Stomach (tissue), 8 donors: ENCODE measurements at regions not wholly inside any gene's neighbourhood (a gene's known extent, or its start where the extent isn't known, plus 50 kb on each side); places are given as distances from the start of the nearest gene placed in this dataset.

Source experiments
- DNase-seq, 2 donors: peaks; one replicate each; pipeline versions ENCODE4 v3.0.0 to v3.0.0-alpha.2; 2013 to 2019
- H3K27ac ChIP-seq, 5 donors: fragments of 200-600 bp in 4 of 5; sonication (generic) in 4 of 5; one replicate each; pipeline ENCODE4 v1.5.1; 2013 to 2019; ENCODE audit warnings: mild to moderate bottlenecking in 1 of 5, moderate library complexity in 1 of 5
- H3K27me3 ChIP-seq, 3 donors: fragments of 200-600 bp; sonication (generic); one replicate each; pipeline ENCODE4 v1.5.1; 2017 to 2019; ENCODE audit warnings: mixed run types in 1 of 3
- H3K36me3 ChIP-seq, 4 donors: fragments of 200-600 bp; sonication (generic); 1 replicate in 3 of 4; 2 replicates in 1 of 4; pipeline ENCODE4 v1.5.1; 2016 to 2019
- H3K4me1 ChIP-seq, 4 donors: fragments of 200-600 bp; sonication (generic); one replicate each; pipeline ENCODE4 v1.5.1; 2016 to 2019
- H3K4me3 ChIP-seq, 4 donors: fragments of 200-600 bp; sonication (generic) in 3 of 4; one replicate each; pipeline ENCODE4 v1.5.1; 2016 to 2019; ENCODE audit warnings: mild to moderate bottlenecking in 1 of 4
- H3K9me3 ChIP-seq, 4 donors: fragments of 200-600 bp; sonication (generic); one replicate each; pipeline ENCODE4 v1.5.1; 2016 to 2019
- EP300 ChIP-seq: sonication (generic); formaldehyde crosslinking; IDR thresholded peaks from one replicate; pipeline ENCODE4 v1.6.1; 2017; ENCODE audit warnings: antibody characterized with exemption
- POLR2A ChIP-seq, 4 donors: fragments of 450-650 bp; IDR thresholded peaks; one replicate each; pipeline ENCODE4 v1.6.1; 2016; ENCODE audit warnings: antibody characterized with exemption in 4 of 4, control low read depth in 2 of 4, mild to moderate bottlenecking in 1 of 4, moderate library complexity in 1 of 4
- POLR2AphosphoS5 ChIP-seq, 3 donors: sonication (generic); formaldehyde crosslinking; IDR thresholded peaks; one replicate each; pipeline ENCODE4 v1.6.1; 2016; ENCODE audit warnings: antibody characterized with exemption in 3 of 3
- WGBS, 5 donors: extraction: QIAGEN DNeasy Blood & Tissue Kit in 3 of 5; methylation state at CpG; one replicate each; pipeline versions ENCODE4 v1.1.5 to v1.1.7; 2013 to 2018; 5-methylcytosine and 5-hydroxymethylcytosine counted together
- intact Hi-C: fragments of 100-400 bp; cut with DNase I; formaldehyde crosslinking; loops from one replicate; pipeline ENCODE4 v1.15.1; 2023; ENCODE audit warnings: low total_unique reads
- TF ChIP-seq, protein P1 (sequence below), 7 experiments: fragments of 450-650 bp in 4 of 7; fragments of 200-600 bp in 3 of 7; sonication (generic) in 3 of 7; IDR thresholded peaks; one replicate each; pipeline ENCODE4 v1.5.1; 2016 to 2019; ENCODE audit warnings: antibody characterized with exemption in 7 of 7, control low read depth in 2 of 7, mild to moderate bottlenecking in 1 of 7
- donor health status: healthy with polysubstance abuse.
- donor health status: Bipolar disorder and iron deficiency.
- donor health status: healthy.

GRCh38 chr4:188905248-188905647 is 766.0 kb downstream of the TRIML1 start:
- intact Hi-C loops: no loop called here
- Histone ChIP-seq H3K9me3 (peaks cover 0 to 2% (median 0%) of the 10 kb centered on the region in 4 donors), H3K4me3 (no peak overlapping the region), H3K27ac (no peak overlapping the region), H3K4me1 (no peaks in the 10 kb centered on the region), H3K27me3 (no peaks in the 10 kb centered on the region), H3K36me3 (no peaks in the 10 kb centered on the region)
- 81 to 97% (median 90%) methylated on average over 9 to 18 of the region's 18 CpGs for WGBS, 5 donors
- no peak for DNase-seq
- TF ChIP-seq EP300 (no peak), POLR2A (IDR thresholded peaks at IDR 0.05) (no peak), POLR2AphosphoS5 (IDR thresholded peaks at IDR 0.05) (no peak)
- TF ChIP-seq, protein P1, sequence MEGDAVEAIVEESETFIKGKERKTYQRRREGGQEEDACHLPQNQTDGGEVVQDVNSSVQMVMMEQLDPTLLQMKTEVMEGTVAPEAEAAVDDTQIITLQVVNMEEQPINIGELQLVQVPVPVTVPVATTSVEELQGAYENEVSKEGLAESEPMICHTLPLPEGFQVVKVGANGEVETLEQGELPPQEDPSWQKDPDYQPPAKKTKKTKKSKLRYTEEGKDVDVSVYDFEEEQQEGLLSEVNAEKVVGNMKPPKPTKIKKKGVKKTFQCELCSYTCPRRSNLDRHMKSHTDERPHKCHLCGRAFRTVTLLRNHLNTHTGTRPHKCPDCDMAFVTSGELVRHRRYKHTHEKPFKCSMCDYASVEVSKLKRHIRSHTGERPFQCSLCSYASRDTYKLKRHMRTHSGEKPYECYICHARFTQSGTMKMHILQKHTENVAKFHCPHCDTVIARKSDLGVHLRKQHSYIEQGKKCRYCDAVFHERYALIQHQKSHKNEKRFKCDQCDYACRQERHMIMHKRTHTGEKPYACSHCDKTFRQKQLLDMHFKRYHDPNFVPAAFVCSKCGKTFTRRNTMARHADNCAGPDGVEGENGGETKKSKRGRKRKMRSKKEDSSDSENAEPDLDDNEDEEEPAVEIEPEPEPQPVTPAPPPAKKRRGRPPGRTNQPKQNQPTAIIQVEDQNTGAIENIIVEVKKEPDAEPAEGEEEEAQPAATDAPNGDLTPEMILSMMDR (IDR thresholded peaks at IDR 0.05): no peak

GRCh38 chr4:188911199-188911598 is 772.0 kb downstream of the TRIML1 start:
- TF ChIP-seq POLR2AphosphoS5 (IDR thresholded peaks at IDR 0.05) (no peak), POLR2A (IDR thresholded peaks at IDR 0.05) (no peak), EP300 (no peak)
- TF ChIP-seq, protein P1 (IDR thresholded peaks at IDR 0.05): no peak
- Histone ChIP-seq H3K4me3 (no peak overlapping the region), H3K27ac (no peak overlapping the region), H3K36me3 (no peaks in the 10 kb centered on the region), H3K4me1 (no peaks in the 10 kb centered on the region), H3K9me3 (peaks cover 0 to 12% (median 5%) of the 10 kb centered on the region in 4 donors), H3K27me3 (no peaks in the 10 kb centered on the region)
- intact Hi-C loops: no loop called here
- 63 to 83% (median 75%) methylated on average over 5 of the region's 5 CpGs for WGBS, 5 donors
- DNase-seq: no peak

DNA sequence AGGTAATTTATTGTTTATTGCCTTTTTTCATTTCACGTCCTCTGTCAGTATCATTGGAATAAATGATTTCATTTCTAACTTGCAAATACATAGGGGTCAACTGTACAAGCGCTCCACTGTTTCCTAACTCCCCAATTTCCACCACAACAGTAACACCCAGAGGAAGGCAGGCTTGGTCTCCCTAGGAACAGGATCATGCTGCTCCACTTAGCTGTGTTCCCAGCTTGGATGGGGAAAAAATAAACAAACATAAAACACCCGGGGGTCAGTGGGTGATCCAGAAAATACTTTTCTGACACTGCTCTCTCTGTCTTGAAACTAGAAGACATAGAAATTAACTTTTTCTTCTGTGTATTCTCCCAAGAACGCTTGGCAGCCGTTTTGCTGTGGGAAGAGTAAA is 772.5 kb downstream of the TRIML1 start:
- TF ChIP-seq, protein P1 (IDR thresholded peaks at IDR 0.05): no peak
- TF ChIP-seq POLR2A (IDR thresholded peaks at IDR 0.05): no peak
- TF ChIP-seq EP300: no peak
- no peak for TF ChIP-seq POLR2AphosphoS5 (IDR thresholded peaks at IDR 0.05)
- Histone ChIP-seq H3K27me3 (no peaks in the 10 kb centered on the region), H3K4me3 (no peak overlapping the region), H3K36me3 (no peaks in the 10 kb centered on the region), H3K4me1 (no peaks in the 10 kb centered on the region), H3K9me3 (peaks cover 0 to 12% (median 5%) of the 10 kb centered on the region in 4 donors), H3K27ac (no peak overlapping the region)
- no peak for DNase-seq
- 74 to 82% (median 80%) methylated on average over 5 of the region's 5 CpGs for WGBS, 5 donors
- intact Hi-C loops: no loop called here

GRCh38 chr4:188915175-188915574 is 775.9 kb downstream of the TRIML1 start:
- no peaks in the 10 kb centered on the region for H3K36me3 ChIP-seq
- intact Hi-C loops: no loop called here
- no peak overlapping the region for H3K4me3 ChIP-seq
- H3K9me3 ChIP-seq: peaks cover 0 to 17% (median 12%) of the 10 kb centered on the region in 4 donors
- H3K27ac ChIP-seq: no peak overlapping the region
- WGBS, 5 donors: 75 to 91% (median 84%) methylated on average over 5 of the region's 5 CpGs
- TF ChIP-seq EP300 (no peak), POLR2AphosphoS5 (IDR thresholded peaks at IDR 0.05) (no peak), POLR2A (IDR thresholded peaks at IDR 0.05) (no peak)
- TF ChIP-seq, protein P1 (IDR thresholded peaks at IDR 0.05): no peak
- H3K27me3 ChIP-seq: no peaks in the 10 kb centered on the region
- H3K4me1 ChIP-seq: no peaks in the 10 kb centered on the region
- no peak for DNase-seq
